ENCODE measurements at regions not wholly inside any gene's neighbourhood (a gene's known extent, or its start where the extent isn't known, plus 50 kb on each side); places are given as distances from the start of the nearest gene placed in this dataset.
"Not testable (repeated sequence)": the region's sequence is repeated elsewhere in the genome, so short reads cannot be mapped to it uniquely, and the experiment has no call there.

DNA sequence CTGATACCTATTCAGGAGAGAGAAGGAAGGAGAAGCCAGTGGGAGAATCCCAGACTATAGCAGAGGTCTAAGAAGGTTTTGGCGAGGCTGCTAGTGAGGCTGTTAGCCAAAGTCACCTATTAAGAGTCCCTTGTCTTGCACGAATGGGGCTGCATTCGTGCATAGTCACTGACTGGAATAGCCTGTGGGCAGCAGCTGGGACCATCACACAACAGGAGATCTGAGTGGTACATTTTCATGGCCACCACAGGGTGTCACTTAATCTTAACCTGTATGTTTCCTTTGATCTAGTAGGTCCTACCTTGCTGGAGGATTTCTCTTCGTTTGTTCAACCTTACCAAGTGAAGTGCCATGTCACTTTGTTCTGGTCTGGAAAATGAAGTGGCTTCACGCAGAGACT is 319.9 kb downstream of the BMPER start:
- ChIA-PET POLR2A (no interaction called here), RAD21 (ENCODE audit: low non-redundant PET in 1 of 2, low total read pairs in 2 of 2, uncharacterized antibody in 2 of 2, unreplicated experiment in 2 of 2) (no interaction called here), CTCF (no interaction called here)
- H3K27me3 ChIP-seq (ENCODE audit: insufficient read depth, low read length), result peaks cover 19% of the 10 kb centered on the region; the same call in 1 of the 2 replicates
- peak; percentile 25; the same call in 1 of the 2 replicates for ATAC-seq
- H3K79me2 ChIP-seq (ENCODE audit: insufficient read depth, low read length), result no peaks in the 10 kb centered on the region
- BruUV-seq (replicated peaks), result no TSS peak
- H3K9me2 ChIP-seq (ENCODE audit: insufficient read depth), result no peaks in the 10 kb centered on the region
- TF ChIP-seq CTCF (IDR thresholded peaks at IDR 0.05 in 2 of 3, conservative IDR thresholded peaks at IDR 0.05 in 1 of 3; ENCODE audit: borderline replicate concordance in 1 of 3, insufficient read depth in 1 of 3, low read depth in 2 of 3, low read length in 2 of 3) (no peak), EZH2 (IDR thresholded peaks at IDR 0.05) (no peak), JUND (IDR thresholded peaks at IDR 0.05) (no peak), TCF7L2 (IDR thresholded peaks at IDR 0.05; ENCODE audit: borderline replicate concordance, extremely low read depth, insufficient read depth, insufficient read length) (peak; percentile 52), ZFX (IDR thresholded peaks at IDR 0.05) (no peak)
- no peak overlapping the region for H3K27ac ChIP-seq (ENCODE audit: low read depth, low read length)
- no peaks in the 10 kb centered on the region for H3K36me3 ChIP-seq (ENCODE audit: control insufficient read depth in 1 of 2, insufficient read depth in 2 of 2, low read length in 2 of 2)
- H2AFZ ChIP-seq (ENCODE audit: low read depth, low read length, poor library complexity, severe bottlenecking), result no peak overlapping the region
- DNase-seq (ENCODE audit: low read depth, low spot score), result no peak
- intact Hi-C loops (cut with micrococcal nuclease), result no loop called here
- no peak overlapping the region for H3K4me2 ChIP-seq (ENCODE audit: low read length)
- H3K4me3 ChIP-seq (replicated peaks in 1 of 2; ENCODE audit: low read depth in 1 of 2, low read length in 2 of 2), result no peak overlapping the region
- no peaks in the 10 kb centered on the region for H3K4me1 ChIP-seq (ENCODE audit: control insufficient read depth in 1 of 2, insufficient read depth in 2 of 2, low read length in 2 of 2)
- no peak overlapping the region for H3K9ac ChIP-seq (ENCODE audit: low read length)
- H4K20me1 ChIP-seq (ENCODE audit: insufficient read depth), result no peaks in the 10 kb centered on the region
- no peaks in the 10 kb centered on the region for H3K9me3 ChIP-seq (ENCODE audit: control insufficient read depth in 1 of 2, insufficient read depth in 1 of 2, low read depth in 1 of 2, low read length in 2 of 2)

DNA sequence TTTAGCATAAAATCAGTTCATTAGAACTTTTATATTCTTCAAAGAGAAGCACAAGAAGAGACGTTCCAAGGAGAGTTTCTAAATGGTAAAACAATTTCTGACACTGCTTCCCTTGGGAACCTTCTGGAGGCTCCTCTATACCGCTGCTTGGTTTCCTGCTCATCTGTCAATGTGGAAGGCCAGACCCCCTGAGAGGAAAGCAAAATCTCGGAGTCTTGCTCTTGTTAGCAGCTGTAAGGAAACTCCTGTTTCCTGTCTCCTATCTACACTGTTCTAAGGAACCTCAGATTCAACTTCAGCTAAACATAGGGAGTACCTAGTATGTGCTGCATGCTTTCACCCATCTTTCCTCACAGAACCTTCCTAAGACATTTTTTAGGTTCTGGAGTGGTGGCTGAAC is 322.2 kb downstream of the BMPER start:
- RAD21 ChIA-PET (ENCODE audit: low non-redundant PET in 1 of 2, low total read pairs in 2 of 2, uncharacterized antibody in 2 of 2, unreplicated experiment in 2 of 2), result no interaction called here

GRCh38 chr7:34235101-34235500 is 329.8 kb downstream of the BMPER start:
- ATAC-seq; H4K20me1 ChIP-seq (ENCODE audit: insufficient read depth); intact Hi-C loops (cut with micrococcal nuclease); POLR2A ChIA-PET; H3K4me1 ChIP-seq (ENCODE audit: control insufficient read depth in 1 of 2, insufficient read depth in 2 of 2, low read length in 2 of 2); DNase-seq (ENCODE audit: low read depth, low spot score); H3K27ac ChIP-seq (ENCODE audit: low read depth, low read length); H3K9me2 ChIP-seq (ENCODE audit: insufficient read depth); H3K4me2 ChIP-seq (ENCODE audit: low read length); H3K79me2 ChIP-seq (ENCODE audit: insufficient read depth, low read length); H3K9me3 ChIP-seq (ENCODE audit: control insufficient read depth in 1 of 2, insufficient read depth in 1 of 2, low read depth in 1 of 2, low read length in 2 of 2); H2AFZ ChIP-seq (ENCODE audit: low read depth, low read length, poor library complexity, severe bottlenecking); BruUV-seq (replicated peaks); RAD21 ChIA-PET (ENCODE audit: low non-redundant PET in 1 of 2, low total read pairs in 2 of 2, uncharacterized antibody in 2 of 2, unreplicated experiment in 2 of 2); H3K27me3 ChIP-seq (ENCODE audit: insufficient read depth, low read length); CTCF ChIA-PET; H3K9ac ChIP-seq (ENCODE audit: low read length); H3K36me3 ChIP-seq (ENCODE audit: control insufficient read depth in 1 of 2, insufficient read depth in 2 of 2, low read length in 2 of 2); H3K4me3 ChIP-seq (replicated peaks in 1 of 2; ENCODE audit: low read depth in 1 of 2, low read length in 2 of 2): not testable (repeated sequence)

More for the DNA sequence above, 322.2 kb downstream of the BMPER start:
- ChIA-PET POLR2A (no interaction called here), CTCF (no interaction called here)
- H3K4me2 ChIP-seq (ENCODE audit: low read length), result no peak overlapping the region
- DNase-seq (ENCODE audit: low read depth, low spot score), result no peak
- ATAC-seq, result no peak
- H4K20me1 ChIP-seq (ENCODE audit: insufficient read depth), result no peaks in the 10 kb centered on the region
- intact Hi-C loops (cut with micrococcal nuclease), result no loop called here
- H2AFZ ChIP-seq (ENCODE audit: low read depth, low read length, poor library complexity, severe bottlenecking), result no peak overlapping the region
- no peaks in the 10 kb centered on the region for H3K79me2 ChIP-seq (ENCODE audit: insufficient read depth, low read length)
- no peaks in the 10 kb centered on the region for H3K36me3 ChIP-seq (ENCODE audit: control insufficient read depth in 1 of 2, insufficient read depth in 2 of 2, low read length in 2 of 2)
- no peak overlapping the region for H3K4me3 ChIP-seq (replicated peaks in 1 of 2; ENCODE audit: low read depth in 1 of 2, low read length in 2 of 2)
- BruUV-seq (replicated peaks), result no TSS peak
- peaks cover 19% of the 10 kb centered on the region; the same call in 1 of the 2 replicates for H3K27me3 ChIP-seq (ENCODE audit: insufficient read depth, low read length)
- H3K4me1 ChIP-seq (ENCODE audit: control insufficient read depth in 1 of 2, insufficient read depth in 2 of 2, low read length in 2 of 2), result no peaks in the 10 kb centered on the region
- H3K27ac ChIP-seq (ENCODE audit: low read depth, low read length), result no peak overlapping the region
- TF ChIP-seq, protein P1, sequence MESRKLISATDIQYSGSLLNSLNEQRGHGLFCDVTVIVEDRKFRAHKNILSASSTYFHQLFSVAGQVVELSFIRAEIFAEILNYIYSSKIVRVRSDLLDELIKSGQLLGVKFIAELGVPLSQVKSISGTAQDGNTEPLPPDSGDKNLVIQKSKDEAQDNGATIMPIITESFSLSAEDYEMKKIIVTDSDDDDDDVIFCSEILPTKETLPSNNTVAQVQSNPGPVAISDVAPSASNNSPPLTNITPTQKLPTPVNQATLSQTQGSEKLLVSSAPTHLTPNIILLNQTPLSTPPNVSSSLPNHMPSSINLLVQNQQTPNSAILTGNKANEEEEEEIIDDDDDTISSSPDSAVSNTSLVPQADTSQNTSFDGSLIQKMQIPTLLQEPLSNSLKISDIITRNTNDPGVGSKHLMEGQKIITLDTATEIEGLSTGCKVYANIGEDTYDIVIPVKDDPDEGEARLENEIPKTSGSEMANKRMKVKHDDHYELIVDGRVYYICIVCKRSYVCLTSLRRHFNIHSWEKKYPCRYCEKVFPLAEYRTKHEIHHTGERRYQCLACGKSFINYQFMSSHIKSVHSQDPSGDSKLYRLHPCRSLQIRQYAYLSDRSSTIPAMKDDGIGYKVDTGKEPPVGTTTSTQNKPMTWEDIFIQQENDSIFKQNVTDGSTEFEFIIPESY (IDR thresholded peaks at IDR 0.05; ENCODE audit: extremely low read depth, insufficient replicate concordance, low read length), result no peak
- no peak for TF ChIP-seq RAD21 (IDR thresholded peaks at IDR 0.05; ENCODE audit: low read depth)
- no peaks in the 10 kb centered on the region for H3K9me2 ChIP-seq (ENCODE audit: insufficient read depth)
- no peaks in the 10 kb centered on the region for H3K9me3 ChIP-seq (ENCODE audit: control insufficient read depth in 1 of 2, insufficient read depth in 1 of 2, low read depth in 1 of 2, low read length in 2 of 2)
- no peak overlapping the region for H3K9ac ChIP-seq (ENCODE audit: low read length)
